Activated naive CD4-positive, alpha-beta T cell treated with anti-CD3 and anti-CD28 coated beads, Interleukin-2, amount 10 ng/mL, durations not matched to agents 7 days and 5 days (primary cell): ENCODE measurements at regions not wholly inside any gene's neighbourhood (a gene's known extent, or its start where the extent isn't known, plus 50 kb on each side); places are given as distances from the start of the nearest gene placed in this dataset.

Experiments used
- CTCF ChIA-PET: fragments of 350-600 bp; sonication (Branson Sonifier 250); formaldehyde crosslinking; loops from one replicate; lab custom pipeline; 2021; ENCODE audit warnings: antibody characterized with exemption; lab: Charles Lee
- DNase-seq: peaks from one replicate; pipeline ENCODE4 v3.0.0-alpha.2; 2020
- H3K27ac Mint-ChIP-seq: one replicate; pipeline ENCODE4 v1.8.0; 2021; ENCODE audit warnings: mild to moderate bottlenecking, moderate library complexity, mixed read lengths
- H3K27me3 Mint-ChIP-seq: one replicate; pipeline ENCODE4 v1.8.0; 2021; ENCODE audit warnings: mild to moderate bottlenecking, mixed read lengths
- H3K36me3 Mint-ChIP-seq: one replicate; pipeline ENCODE4 v1.8.0; 2021; ENCODE audit warnings: mixed read lengths
- H3K4me1 Mint-ChIP-seq: one replicate; pipeline ENCODE4 v1.8.0; 2021; ENCODE audit warnings: mixed read lengths
- H3K4me3 Mint-ChIP-seq: one replicate; pipeline ENCODE4 v1.8.0; 2021; ENCODE audit warnings: mild to moderate bottlenecking, moderate library complexity, mixed read lengths
- H3K9me3 Mint-ChIP-seq: one replicate; pipeline ENCODE4 v1.8.0; 2021; ENCODE audit warnings: mixed read lengths

DNA sequence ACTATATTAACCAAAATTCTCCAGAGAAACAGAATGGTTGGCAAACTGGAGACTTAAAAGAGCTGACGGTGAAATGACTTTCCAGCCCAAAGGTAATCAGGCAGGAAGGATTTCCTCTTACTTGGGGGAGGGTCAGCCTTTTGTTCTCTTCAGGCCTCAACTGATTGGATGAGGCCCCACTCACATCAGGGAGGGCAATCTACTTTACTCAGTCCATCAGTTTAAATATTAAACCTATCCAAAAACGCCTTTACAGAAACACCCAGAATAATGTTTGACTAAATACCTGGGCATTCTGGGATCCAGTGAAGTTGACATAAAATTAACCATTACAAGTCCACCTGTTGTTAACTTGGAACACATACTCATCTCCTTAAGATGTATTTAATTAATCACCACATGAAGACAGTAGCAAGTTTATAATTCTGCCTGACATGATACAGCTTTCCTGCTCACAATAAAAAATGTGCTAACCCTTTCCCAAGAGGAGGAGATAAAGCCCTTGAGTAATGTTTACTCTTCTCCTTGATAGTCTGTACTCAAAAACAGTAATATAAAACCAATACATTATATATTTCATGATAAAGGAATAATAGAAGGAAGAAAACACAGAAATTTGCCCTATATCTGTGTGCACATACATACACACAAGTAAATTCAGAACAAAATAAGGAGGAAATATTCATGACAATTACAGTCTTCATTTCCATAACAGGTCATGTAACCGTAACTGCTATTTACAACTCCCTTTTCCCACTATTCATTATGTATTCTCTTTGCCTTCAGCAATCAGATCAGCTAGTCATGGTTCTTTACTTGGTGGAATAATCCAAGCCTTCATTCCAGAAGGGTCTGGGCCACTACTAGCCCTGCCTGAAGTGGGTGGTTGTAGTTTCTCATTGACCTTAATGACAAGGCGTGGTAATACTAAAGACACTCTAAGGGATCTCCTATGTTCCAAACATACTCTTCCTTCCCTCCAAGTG lies 107.5 kb upstream of the RUNX1 start:
- CTCF ChIA-PET = no interaction called here
- Mint-ChIP-seq H3K27me3 (no peaks in the 10 kb centered on the region), H3K36me3 (no peaks in the 10 kb centered on the region), H3K4me1 (no peaks in the 10 kb centered on the region), H3K4me3 (no peak overlapping the region), H3K27ac (no peak overlapping the region), H3K9me3 (peaks cover 22% of the 10 kb centered on the region)
- DNase-seq = no peak

DNA sequence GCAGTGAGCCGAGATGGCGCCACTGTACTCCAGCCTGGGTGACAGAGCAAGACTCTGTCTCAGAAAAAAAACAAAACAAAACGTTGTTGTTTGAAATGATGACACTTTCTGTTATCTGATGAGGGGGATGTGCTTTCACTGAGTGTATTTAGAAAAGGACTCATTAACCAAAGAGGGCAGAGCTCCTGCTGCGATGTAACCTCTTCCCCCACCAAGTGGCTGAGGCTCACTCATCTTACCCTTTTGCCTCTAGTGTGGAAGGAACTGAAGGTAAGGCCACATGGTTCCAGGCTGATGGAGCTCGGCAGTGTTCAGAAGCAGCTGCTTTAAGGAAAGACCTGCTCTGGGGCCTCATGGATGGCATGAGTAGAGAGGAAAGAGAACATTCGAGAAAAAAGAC lies 105.7 kb upstream of the RUNX1 start:
- peaks cover 3% of the 10 kb centered on the region for H3K4me1 Mint-ChIP-seq
- CTCF ChIA-PET = interaction anchor here (1.3 kb wide), 1 partner anchor 51 kb away, joined by 3 read pairs; no protein-coding TSS in a partner anchor

DNA sequence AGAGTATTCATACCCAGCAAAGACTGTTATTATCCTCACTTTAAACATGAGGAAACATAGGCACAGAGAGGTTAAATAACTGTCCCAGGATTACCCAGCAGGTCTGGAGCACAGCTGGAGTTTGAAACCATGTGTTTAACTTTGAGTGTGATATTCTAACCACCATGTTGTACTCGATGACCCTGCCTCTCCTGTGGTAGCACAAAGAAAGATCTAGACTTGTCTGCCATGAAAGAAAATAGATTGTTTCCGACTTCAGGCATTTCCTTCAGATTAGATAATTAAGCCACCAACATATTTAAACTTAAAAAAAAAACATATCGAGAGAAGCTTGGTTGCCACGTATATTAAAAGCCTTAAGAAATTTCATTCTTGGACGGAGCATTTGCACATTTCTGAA lies 104.6 kb upstream of the RUNX1 start:
- peaks cover 3% of the 10 kb centered on the region for H3K36me3 Mint-ChIP-seq
- CTCF ChIA-PET = interaction anchor here (1.3 kb wide), 1 partner anchor 52 kb away, joined by 3 read pairs; no protein-coding TSS in a partner anchor

More for the DNA sequence above, 105.7 kb upstream of the RUNX1 start:
- Mint-ChIP-seq H3K27ac (no peak overlapping the region), H3K36me3 (peaks cover 3% of the 10 kb centered on the region), H3K9me3 (peaks cover 28% of the 10 kb centered on the region), H3K27me3 (no peaks in the 10 kb centered on the region), H3K4me3 (no peak overlapping the region)
- DNase-seq = no peak

DNA sequence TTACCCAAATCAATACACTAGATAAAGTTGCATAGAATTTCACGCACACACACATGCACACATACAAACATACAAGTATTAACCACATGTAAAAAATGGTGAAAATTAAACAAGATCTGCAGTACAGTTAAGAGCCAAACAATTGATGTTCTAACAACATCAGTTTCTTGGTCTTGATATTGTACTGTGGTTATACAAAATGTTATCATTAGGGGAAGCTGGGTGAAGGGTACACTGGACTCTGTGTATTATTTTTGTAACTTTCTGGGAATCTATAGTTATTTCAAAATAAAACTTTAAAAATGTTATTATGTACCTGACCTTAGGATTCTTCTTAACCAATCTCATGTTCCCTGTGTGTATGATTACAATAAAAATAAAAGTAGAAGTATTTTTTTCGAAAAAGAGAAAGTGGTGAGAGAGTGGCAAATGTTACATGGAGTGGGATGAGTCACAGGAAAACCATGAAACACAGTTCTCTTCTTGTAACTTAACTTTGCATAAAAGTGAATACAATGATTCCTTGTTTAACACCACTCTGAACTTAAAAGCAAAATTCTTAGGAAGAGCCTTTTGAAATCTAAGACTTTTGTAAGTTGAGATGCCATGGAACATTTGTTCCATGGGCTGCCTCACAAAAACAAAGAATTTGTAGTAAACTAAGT lies 101.6 kb upstream of the RUNX1 start:
- Mint-ChIP-seq H3K27me3 (no peaks in the 10 kb centered on the region), H3K36me3 (peaks cover 3% of the 10 kb centered on the region), H3K4me3 (no peak overlapping the region), H3K9me3 (peaks cover 10% of the 10 kb centered on the region), H3K27ac (no peak overlapping the region), H3K4me1 (peaks cover 6% of the 10 kb centered on the region)
- CTCF ChIA-PET = no interaction called here
- DNase-seq = no peak

More for the DNA sequence above, 104.6 kb upstream of the RUNX1 start:
- Mint-ChIP-seq H3K4me1 (peaks cover 3% of the 10 kb centered on the region), H3K9me3 (peaks cover 22% of the 10 kb centered on the region), H3K27me3 (no peaks in the 10 kb centered on the region), H3K27ac (no peak overlapping the region), H3K4me3 (no peak overlapping the region)
- DNase-seq = no peak

DNA sequence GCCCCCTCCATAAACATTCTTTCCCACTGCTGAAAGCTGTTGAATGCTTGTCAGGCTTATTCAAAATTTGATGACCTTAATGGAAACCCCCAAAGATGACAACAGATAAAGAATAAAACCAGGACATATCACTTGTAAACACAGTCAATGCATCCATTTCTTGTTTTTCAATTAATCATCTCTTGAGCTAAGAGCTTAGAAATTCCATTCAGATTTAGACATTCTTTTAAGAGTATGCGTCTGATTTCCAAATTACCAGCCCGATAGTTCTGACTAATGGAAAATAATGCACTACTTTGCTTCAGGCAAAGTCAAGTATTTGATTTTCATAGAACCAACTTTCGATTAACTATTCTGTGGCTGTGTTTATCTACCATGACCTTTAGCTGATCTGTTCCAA lies 100.6 kb upstream of the RUNX1 start:
- Mint-ChIP-seq H3K9me3 (peaks cover 10% of the 10 kb centered on the region), H3K27ac (no peak overlapping the region), H3K27me3 (no peaks in the 10 kb centered on the region), H3K4me1 (peaks cover 6% of the 10 kb centered on the region), H3K36me3 (peaks cover 3% of the 10 kb centered on the region), H3K4me3 (no peak overlapping the region)
- DNase-seq = no peak
- CTCF ChIA-PET = no interaction called here

DNA sequence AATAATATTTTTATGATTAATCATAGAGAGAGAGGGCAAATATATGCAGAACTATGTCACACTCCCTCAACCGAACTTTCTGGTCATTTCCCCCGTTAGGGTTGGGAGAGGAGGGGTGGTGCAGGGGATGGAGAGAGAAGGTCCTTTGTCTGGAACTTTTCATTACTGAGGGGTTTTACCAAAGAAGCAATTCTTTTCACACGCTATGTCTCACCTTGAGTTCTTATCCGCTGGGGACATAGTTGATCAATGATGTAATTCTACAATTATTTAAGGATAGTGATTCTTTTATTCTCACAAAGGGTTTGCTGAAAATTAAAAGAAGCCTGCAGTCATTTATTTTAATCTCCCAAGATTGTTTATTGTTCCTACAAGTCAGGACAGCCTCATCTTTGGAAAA lies 98.3 kb upstream of the RUNX1 start:
- peaks cover 3% of the 10 kb centered on the region for H3K36me3 Mint-ChIP-seq
- H3K4me1 Mint-ChIP-seq = peaks cover 6% of the 10 kb centered on the region
- no peak for DNase-seq
- no peak overlapping the region for H3K27ac Mint-ChIP-seq
- H3K9me3 Mint-ChIP-seq = peaks cover 10% of the 10 kb centered on the region
- no peak overlapping the region for H3K4me3 Mint-ChIP-seq
- CTCF ChIA-PET = no interaction called here
- H3K27me3 Mint-ChIP-seq = no peaks in the 10 kb centered on the region

DNA sequence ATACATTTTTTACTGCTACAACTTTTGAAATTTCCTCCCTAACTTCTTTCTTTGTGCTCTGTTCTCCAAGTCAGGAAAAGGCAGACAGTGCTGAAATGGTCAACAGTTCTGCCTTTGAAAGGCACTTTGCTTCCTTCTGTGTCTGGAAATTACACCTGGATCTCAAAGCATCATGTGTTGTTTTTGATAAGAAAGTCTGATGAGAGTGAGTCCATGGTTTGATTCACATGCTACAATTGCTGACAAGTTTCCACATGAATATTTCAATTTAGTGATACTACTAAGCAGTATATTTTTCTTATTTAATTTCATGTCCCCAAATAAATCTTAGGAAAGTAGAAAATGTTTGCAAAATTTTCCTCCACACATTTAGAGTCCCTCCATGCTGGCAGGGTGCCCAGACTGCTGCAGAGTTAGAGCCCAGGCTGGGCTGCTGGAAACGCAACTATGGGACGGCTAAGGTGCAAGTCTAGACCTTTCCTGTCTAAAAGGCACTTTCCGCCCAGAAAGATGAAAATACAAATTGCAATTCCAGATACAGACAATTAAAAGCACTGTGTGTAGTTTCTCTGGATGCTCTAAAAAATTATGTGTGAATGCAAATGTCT lies 96.6 kb upstream of the RUNX1 start:
- Mint-ChIP-seq H3K27ac (no peak overlapping the region), H3K9me3 (peaks cover 10% of the 10 kb centered on the region), H3K27me3 (no peaks in the 10 kb centered on the region), H3K4me1 (peaks cover 6% of the 10 kb centered on the region), H3K4me3 (no peak overlapping the region), H3K36me3 (peaks cover 3% of the 10 kb centered on the region)
- CTCF ChIA-PET = no interaction called here
- no peak for DNase-seq

DNA sequence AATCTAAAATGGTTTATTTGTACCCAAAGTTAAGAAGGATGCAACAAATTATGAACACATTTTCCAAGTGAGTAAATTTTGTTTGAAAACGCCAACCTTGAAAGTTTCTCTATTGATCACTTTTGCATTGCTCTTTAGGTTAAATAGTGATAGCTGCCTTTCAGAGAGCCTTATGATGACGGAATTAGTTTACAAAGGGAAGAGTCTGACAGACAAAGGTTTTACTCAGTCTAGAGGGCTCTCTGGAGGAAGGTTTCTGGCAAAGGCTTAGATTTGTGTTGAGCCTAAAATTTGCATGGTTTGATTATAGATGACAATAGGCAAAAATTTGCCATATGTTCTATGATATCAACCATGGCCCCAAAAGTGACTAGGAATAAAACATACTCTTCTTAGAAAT lies 95.9 kb upstream of the RUNX1 start:
- H3K27ac Mint-ChIP-seq = no peak overlapping the region
- H3K4me3 Mint-ChIP-seq = no peak overlapping the region
- H3K27me3 Mint-ChIP-seq = no peaks in the 10 kb centered on the region
- CTCF ChIA-PET = no interaction called here
- H3K9me3 Mint-ChIP-seq = peaks cover 4% of the 10 kb centered on the region
- no peak for DNase-seq
- no peaks in the 10 kb centered on the region for H3K36me3 Mint-ChIP-seq
- peaks cover 3% of the 10 kb centered on the region for H3K4me1 Mint-ChIP-seq

DNA sequence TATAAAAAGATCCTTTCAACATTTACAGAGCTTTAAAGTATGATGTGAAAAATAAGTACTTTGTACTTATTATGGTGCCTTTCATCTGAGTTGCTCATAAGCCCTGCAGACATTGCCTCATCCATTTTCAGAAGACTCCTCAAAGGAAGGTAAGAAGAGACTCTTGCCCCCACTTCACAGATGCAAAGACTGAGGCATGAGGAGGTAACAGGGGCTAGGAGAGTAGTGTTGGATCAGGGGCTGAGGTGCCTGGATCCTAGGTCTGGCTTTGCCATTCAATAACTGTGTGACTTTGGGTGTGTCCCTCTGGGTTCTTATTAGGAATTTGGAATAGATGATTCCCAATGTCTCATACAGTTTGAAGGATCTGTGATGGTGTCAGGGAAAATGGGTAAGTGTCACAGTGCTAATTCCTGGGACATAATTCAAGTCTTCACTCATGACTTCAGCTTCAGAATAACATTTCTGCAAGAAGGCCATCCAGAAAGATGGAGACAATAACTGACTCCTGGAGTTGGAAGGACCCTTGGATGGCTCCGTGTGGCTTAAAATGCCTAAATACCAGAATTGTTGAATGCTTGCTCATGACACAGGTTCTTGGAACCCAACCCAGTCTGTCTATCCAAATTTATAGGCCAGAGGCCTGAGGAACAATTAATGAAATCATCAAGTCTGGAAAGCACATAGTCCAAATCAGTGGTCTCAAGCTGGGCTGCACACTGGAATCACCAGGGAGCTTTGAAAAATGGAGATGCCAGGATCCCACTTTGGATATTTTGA lies 93.1 kb upstream of the RUNX1 start:
- no peak for DNase-seq
- Mint-ChIP-seq H3K36me3 (no peaks in the 10 kb centered on the region), H3K27ac (no peak overlapping the region), H3K9me3 (no peaks in the 10 kb centered on the region), H3K27me3 (peaks cover 3% of the 10 kb centered on the region), H3K4me3 (no peak overlapping the region), H3K4me1 (peaks cover 14% of the 10 kb centered on the region)
- CTCF ChIA-PET = no interaction called here

DNA sequence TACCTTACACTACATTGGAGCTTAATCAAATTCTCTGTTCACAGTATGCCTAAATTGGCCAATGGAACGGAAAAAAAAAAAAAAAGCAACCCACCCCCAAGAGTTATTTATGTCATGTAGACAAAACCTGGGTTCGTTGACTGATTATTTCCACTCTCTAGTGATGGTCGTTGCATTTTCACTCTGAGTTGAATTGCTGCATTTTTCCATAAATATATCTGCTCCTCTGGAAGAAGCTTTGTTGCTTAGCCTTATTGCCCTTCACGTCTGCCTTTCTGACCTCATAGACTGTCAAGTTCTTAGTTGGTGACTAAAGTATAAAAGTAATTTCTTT lies 90.2 kb upstream of the RUNX1 start:
- H3K27me3 Mint-ChIP-seq = peaks cover 3% of the 10 kb centered on the region
- no peak overlapping the region for H3K4me3 Mint-ChIP-seq
- CTCF ChIA-PET = no interaction called here
- DNase-seq = no peak
- no peaks in the 10 kb centered on the region for H3K36me3 Mint-ChIP-seq
- peaks cover 14% of the 10 kb centered on the region for H3K4me1 Mint-ChIP-seq
- no peak overlapping the region for H3K27ac Mint-ChIP-seq
- no peaks in the 10 kb centered on the region for H3K9me3 Mint-ChIP-seq

DNA sequence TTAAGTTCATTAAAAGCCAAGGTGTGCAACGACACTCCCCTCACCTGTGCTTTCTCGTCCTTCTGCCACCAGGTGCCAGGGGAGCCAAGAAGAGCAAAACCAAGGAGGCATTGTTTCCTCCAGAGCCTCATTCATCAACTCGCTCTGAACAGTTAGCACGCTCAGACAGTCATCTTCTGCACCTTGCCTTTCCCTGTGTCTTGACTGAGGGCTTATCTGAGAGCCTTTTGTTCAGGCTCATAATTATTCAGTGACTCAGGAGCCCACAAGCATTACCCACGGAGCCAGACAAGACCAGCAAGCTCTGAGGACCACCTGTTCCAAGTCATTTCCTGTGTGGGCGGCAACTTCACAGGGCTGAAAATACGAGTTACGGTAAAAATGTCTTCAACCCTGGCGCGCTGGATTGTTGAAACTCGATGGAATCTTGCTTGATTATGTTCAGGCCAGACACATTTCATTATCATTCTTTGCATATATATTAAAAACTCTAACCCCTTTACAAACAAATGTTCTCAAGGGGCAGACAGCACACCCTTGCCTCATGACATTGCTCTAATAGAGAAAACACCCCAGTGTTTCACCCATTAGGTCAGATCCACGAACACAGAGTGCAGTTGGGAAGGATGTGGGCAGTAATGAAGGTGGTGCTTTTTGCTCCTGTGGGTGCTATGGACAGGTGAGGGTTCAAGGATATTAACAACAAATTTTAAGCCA lies 89.7 kb upstream of the RUNX1 start:
- peak; percentile 28 for DNase-seq
- Mint-ChIP-seq H3K9me3 (no peaks in the 10 kb centered on the region), H3K4me1 (peaks cover 14% of the 10 kb centered on the region), H3K36me3 (no peaks in the 10 kb centered on the region), H3K27me3 (peaks cover 3% of the 10 kb centered on the region), H3K27ac (peak overlapping the region; percentile 21), H3K4me3 (no peak overlapping the region)
- CTCF ChIA-PET = interaction anchor here (1.0 kb wide), 1 partner anchor 90 kb away, joined by 3 read pairs; no protein-coding TSS in a partner anchor

DNA sequence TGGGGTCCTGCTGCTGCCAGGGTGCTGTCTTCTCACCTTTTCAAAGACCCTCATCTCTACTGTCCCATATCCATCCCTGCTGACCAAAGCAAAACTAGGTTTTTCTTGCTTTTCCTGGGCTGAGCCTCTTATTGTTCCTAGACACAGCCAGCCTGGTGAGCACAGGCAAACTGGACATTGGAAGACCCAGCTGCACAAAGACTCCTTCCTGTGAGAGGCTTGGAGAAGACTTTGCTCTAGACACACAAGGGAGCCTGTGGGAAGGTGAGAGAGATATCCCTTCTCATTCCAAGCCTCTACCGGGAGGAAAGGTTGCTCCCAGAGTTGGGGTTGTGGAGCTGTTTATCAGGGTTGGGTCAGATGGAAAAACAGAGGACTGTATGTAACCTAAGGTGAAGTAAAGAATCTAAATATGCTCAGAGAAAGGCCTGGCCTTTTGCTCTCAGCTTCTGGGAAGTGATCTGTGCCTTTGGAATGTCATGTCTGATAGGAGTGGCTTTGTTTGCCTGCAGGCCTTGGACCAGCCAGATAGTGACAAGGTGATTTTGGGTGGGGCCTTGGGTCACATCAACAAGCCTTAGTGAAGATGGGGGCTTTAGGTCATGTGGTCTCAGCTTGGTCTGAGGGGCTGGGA lies 87.6 kb upstream of the RUNX1 start:
- peaks cover 3% of the 10 kb centered on the region for H3K27me3 Mint-ChIP-seq
- H3K36me3 Mint-ChIP-seq = no peaks in the 10 kb centered on the region
- CTCF ChIA-PET = no interaction called here
- H3K4me1 Mint-ChIP-seq = peaks cover 14% of the 10 kb centered on the region
- no peak for DNase-seq
- no peaks in the 10 kb centered on the region for H3K9me3 Mint-ChIP-seq
- no peak overlapping the region for H3K4me3 Mint-ChIP-seq
- no peak overlapping the region for H3K27ac Mint-ChIP-seq

DNA sequence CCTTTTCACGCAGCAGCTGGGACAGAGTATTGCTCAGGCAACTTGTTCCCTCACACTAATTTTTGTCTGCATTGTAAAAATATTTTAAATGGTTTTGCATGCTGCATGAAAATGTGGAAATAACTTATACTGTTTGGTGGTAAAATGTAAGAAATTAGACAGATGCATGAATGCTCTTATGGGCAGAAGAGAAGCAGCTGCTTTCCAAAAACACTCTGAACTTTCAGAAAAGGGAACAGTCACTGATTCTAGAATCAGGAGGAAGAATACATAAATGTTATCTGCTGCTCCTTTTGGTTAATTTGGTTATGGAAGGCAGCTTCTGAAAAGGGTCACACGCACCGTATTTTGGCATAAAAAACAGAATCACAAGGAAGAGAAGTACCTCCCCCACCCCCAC lies 87.0 kb upstream of the RUNX1 start:
- no peak for DNase-seq
- no peaks in the 10 kb centered on the region for H3K9me3 Mint-ChIP-seq

More for the DNA sequence above, 87.0 kb upstream of the RUNX1 start:
- Mint-ChIP-seq H3K27ac (no peak overlapping the region), H3K4me3 (no peak overlapping the region), H3K36me3 (no peaks in the 10 kb centered on the region), H3K4me1 (peaks cover 14% of the 10 kb centered on the region), H3K27me3 (peaks cover 3% of the 10 kb centered on the region)
- CTCF ChIA-PET = no interaction called here
